ENCODE measurements at regions not wholly inside any gene's neighbourhood (a gene's known extent, or its start where the extent isn't known, plus 50 kb on each side); places are given as distances from the start of the nearest gene placed in this dataset.

DNA sequence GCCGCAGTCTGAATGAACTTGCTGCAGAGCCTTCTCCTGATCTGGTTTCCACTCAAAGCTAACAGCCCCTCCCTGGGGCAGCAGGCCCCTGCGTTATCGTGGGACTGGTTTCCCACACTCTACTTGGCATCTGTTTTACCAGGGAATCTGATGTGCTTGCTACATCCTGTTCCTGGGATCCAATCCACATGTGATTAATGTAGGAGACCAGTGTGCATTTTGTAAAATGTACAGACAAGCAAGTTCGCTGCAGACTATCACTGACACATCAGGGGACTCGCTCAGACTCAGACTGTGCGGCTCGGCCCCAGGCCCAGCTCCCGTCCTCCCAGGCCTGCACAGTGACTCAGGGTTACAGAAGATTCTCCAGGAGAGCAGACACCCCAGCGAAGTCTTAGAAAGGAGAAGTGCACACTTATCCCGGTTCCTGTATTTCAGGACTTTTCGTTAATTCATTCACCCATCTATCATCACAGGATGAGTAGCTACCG, 340.1 kb downstream of the MATN1 start:
- DNase-seq (ENCODE audit: low read depth in 2 of 3, low spot score in 1 of 3): no peak

DNA sequence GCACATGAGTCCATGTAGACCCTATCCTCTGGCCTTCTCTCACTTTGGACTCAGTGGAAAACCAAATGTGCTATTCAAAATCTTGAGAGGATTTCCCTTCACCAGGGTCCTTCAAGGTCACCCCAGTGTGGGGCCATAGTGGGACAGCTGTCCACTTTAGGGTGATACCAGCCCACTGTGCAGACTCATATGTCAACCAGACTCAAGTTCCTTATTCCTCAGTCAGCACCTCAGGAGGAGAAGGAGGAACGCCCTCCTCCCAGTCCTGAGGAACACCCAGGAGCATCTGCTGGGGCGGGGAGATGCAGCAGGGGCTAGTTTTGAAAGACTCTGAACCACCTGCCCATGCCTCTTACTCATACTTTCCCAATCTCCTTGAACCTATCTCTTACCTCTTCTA, 340.9 kb downstream of the MATN1 start:
- no peak for DNase-seq (ENCODE audit: low read depth in 2 of 3, low spot score in 1 of 3)

DNA sequence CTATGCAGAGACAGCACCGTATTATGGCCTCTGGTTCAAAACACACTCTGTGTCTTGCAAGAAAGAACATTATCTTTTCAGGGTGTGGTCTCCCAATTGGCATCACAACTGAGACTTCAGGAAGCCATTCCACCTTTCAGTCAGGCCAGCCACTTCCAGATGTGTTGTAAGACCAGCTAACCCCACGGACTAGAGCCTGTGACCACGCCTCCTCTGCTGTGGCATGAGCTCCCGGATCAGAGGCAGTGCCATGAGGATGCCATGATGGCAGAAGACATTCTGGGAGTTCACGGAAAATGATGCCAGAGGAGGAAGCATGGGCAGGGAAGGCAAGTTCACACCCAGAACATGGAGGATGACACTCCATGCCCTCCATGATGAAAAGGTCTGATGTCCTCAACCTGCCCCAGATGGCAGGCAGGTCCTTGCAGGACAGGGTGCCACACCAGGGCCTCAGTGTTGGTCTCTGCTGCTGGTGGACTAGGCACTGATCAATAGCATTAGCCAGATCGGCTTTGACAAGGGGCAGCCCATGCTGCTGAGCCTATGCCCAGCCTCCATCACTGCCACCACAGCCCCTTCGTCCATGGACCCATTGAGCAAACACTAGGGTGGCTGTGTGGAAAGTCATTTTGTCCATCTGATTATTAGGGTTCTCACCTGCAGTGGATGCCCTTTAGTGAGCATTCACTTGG, 341.6 kb downstream of the MATN1 start:
- no peak for DNase-seq (ENCODE audit: low read depth in 2 of 3, low spot score in 1 of 3)

DNA sequence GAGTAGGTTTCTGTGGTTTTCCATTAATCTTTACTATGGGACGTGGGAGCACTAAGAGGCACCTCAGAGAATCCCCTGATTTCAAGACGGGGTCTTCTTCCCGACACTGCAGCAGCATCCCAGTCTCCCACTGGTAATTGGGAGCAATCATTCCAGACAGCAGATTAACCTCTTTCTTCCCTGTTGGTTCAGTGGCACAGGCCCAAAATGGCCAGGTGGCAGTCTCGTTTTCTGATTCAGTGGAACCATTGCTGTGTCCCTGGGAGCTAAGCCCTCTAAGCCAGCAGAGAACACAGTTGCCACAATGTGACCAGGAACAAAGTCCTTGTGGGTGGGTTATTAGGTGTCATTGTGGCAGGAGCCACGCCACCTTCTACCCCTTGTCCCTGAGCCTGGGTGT, 342.1 kb downstream of the MATN1 start:
- DNase-seq (ENCODE audit: low read depth in 2 of 3, low spot score in 1 of 3): no peak

DNA sequence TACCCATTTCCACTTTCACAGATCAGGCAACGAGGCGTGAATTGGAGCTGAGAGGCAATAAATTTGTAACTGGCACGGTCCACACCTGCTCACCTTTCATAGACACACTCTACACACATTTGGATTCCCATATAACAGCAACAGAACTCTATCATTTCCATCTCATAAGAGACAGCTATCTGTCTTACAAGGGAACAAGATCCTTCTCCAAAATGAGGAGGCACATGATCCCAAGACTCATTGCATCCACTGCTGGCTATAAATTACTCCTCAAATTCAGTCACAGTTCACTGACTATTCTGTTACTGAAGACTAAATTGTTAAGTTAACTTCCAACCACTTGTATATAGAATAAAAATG, 342.8 kb downstream of the MATN1 start:
- DNase-seq (ENCODE audit: low read depth in 2 of 3, low spot score in 1 of 3): no peak

DNA sequence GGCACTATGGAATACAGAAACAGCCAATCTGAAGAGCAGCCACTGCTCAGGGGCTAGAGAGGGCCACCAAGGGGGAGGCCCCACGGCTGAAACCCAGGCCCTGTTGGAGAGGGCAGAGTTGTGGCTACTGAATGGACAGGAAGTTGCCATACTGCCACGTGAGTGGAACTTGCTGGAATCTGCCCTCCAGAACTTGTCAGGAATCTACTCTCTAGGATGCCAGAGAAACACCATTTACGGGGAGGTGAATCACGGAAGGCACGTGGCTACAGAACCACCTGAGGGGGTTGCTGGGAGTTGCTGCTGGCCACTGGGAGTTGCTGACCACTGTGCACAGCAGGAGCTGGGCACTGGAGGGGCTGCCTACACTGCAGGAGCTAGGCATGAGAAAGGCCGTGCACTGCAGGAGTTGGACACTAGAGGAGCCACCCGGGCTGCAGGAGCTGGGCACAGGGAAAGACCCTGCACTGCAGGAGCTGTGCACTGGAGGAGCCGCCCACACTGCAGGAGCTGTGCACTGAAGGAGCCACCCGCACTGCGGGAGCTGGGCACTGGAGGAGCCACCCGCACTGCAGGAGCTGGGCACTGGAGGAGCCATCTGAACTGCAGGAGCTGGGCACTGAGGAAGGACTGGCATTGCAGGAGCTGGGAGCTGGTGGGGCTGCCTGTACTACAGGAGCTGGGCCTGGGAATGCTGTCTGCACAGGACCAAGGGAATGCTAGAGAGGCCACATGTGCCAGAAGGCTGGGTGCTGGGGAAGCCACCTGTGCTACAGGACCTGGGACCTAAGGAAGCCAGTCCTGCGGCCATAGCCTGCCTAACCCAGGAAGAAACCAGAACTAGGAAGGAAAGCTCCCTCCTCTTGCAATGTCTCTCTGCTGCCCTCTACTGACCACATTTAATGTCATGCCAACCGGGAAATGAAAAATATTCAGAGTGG, 343.4 kb downstream of the MATN1 start:
- peak; percentile 2 to 59 (median 17) for DNase-seq (ENCODE audit: low read depth in 2 of 3, low spot score in 1 of 3)

DNA sequence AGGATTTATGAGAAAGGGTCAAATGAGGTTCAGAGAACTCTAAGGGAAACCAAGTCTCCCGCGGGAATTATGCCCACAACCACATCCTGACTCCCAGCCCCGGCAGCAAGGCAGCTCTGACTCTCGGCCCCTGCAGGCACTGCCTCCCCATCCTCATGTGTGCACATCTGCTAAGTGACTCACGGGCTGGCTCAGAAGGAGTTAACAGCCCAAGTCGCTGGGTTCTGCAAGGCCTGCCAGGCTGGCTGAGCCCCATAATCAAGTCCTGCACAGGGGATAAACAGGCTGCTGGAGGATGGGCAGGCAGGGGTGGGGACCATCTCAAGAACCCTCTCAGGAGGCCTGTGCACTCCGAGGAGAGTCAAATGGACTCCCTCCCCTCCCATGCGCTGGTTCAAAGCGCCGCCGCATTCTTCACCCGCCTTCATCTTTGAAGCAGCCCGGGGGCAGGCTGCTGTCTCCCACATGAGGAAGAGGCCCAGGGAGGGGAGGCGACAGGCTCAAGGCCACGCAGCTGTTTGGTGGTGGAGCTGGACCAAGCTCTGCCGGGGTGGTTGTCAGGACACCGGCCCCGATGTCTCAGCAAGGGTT, 344.3 kb downstream of the MATN1 start:
- no peak for DNase-seq (ENCODE audit: low read depth in 2 of 3, low spot score in 1 of 3)

DNA sequence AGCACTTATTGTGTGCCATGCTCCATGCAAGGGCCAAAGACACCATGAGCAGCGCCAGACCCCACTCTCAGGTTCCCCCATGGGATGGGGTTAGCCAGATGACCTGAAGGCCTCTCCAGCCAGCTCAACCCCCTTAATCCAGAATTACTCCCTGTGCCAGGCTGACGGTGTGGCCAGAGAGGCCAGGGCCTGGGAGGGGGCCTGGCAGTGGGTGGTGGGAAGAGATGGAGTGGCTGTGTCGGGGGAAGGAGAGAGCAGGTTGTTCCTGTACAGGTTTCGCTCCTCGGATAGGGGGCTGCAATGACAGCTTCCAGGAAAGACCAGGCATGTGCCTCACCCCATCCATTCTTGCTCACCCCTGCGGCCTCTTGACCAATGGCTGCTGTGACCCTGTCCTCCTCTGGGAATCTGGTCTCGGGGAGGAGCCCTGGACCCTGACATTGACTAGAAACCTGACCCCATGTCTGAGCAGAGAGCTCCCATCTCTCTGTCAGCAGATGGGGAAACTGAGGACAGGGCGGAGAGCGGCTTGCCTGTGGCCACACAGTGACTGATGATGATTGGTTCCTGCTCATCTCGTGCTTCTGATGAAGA, 345.3 kb downstream of the MATN1 start:
- DNase-seq (ENCODE audit: low read depth in 2 of 3, low spot score in 1 of 3): no peak

DNA sequence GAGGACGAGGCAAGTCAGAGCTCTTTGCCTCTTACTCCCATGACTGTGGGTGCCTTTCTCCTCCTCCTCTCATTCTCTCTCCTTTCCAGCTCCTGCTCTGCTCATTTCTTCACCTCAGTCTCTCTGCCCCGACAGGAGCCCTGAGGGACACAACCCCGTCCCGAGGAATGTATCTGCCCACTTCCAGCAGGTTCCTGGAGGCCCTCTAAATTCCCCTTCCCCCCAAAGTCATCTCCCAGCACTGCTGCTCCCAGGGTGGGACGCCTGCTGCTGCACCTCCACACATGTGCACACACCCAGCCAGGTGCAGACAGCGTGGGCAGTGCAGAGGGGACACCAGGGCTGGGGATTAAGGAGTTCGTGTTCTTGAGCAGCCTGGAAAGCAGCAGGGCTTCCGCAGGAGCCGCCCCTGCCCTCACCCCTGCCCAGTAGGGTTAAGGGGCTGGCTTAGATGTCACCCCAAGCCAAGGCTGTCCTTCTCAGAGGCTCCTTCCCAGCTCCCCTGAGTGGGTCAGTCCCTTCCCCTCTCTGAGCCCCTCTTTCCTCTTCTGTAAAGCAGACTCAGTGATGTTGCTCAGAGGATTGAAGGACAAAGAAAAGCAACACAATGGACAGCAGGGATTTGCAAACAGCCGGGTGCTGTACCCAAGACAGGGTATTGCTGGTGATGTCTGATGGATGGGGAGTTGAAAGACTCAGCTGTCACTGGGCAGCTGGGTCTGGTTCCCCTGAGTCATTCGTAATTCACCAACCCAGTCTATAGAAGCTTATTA, 346.0 kb downstream of the MATN1 start:
- no peak for DNase-seq (ENCODE audit: low read depth in 2 of 3, low spot score in 1 of 3)

DNA sequence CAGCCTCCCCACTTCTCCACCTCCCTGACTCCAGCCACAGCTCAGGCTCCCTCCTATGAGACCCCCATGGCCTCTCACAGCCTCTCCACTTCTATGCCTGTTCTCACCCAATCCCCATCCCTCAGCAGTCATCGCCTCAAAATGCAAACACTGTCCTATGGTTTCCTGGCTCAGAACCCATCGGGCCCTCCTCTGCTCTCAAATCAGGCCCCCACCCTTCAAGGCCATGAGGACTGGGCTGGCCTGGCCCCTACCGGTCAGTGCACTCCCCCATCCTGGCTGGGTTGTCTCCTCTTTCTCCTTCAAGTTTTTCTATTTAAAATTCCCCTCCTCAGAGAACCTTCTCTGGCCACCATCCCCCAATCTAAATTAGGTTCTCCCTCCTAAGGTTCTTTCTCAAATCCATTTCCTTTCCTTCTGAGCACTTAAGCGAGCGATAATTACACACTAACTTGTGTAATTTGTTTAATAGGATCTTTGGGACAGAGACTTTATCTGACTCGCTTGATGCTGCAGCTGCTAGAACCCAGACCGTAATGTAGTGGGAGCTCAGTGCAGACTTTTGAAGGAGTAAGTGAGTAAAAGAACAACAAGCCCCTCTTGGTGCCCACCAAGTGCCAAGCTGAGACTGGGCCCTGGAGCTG, 347.2 kb downstream of the MATN1 start:
- DNase-seq (ENCODE audit: low read depth in 2 of 3, low spot score in 1 of 3): no peak

DNA sequence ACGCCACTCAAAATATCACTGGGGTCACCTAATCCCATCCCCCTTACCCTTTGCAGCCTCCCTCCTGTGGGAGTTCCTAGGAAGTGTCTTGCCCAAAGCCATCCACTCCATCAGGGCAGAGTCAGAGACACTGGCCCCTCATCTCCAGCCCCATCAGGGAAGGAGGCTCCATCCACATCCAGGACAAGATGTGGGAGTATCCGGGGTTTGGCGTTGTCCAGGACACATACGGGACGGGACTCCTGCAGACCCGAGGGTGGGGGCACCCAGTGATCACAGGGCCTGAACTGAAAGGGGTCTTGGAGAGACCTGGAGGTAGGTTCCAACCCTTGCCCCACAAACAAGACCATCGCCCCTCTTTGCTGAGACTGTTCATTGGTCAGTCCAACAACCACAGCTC, 348.2 kb downstream of the MATN1 start:
- no peak for DNase-seq (ENCODE audit: low read depth in 2 of 3, low spot score in 1 of 3)

DNA sequence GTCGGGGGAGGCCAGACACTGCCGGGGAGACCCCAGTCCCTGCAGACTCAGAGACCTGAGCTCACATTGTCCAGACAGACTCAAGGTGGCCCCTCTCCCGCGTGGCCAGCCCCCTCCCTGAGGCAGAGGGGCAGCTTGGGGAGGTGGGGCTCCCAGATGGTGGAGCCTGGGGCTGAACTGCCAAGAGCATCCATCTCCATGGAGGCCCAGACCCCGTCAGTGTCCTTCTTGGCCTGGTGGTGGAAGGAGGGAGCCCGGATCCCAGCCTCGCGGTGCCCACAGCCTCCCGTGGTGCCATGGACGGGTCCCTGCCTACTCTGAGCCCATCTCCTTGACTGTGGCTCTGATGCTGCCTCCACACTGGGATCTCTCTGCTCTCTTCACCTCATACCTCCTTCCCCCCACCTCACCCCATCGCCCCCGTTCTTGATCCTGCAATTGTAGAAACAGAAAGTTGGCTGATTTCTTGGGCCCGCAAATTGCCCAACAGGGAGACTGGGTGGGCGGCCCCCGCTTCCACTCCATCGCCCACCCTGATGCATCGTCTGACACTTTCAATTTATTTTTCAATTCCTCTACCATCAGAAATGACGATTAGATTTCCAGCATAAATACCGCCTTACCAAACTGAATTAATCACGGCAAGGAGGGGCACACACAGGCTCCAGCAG, 348.9 kb downstream of the MATN1 start:
- no peak for DNase-seq (ENCODE audit: low read depth in 2 of 3, low spot score in 1 of 3)

DNA sequence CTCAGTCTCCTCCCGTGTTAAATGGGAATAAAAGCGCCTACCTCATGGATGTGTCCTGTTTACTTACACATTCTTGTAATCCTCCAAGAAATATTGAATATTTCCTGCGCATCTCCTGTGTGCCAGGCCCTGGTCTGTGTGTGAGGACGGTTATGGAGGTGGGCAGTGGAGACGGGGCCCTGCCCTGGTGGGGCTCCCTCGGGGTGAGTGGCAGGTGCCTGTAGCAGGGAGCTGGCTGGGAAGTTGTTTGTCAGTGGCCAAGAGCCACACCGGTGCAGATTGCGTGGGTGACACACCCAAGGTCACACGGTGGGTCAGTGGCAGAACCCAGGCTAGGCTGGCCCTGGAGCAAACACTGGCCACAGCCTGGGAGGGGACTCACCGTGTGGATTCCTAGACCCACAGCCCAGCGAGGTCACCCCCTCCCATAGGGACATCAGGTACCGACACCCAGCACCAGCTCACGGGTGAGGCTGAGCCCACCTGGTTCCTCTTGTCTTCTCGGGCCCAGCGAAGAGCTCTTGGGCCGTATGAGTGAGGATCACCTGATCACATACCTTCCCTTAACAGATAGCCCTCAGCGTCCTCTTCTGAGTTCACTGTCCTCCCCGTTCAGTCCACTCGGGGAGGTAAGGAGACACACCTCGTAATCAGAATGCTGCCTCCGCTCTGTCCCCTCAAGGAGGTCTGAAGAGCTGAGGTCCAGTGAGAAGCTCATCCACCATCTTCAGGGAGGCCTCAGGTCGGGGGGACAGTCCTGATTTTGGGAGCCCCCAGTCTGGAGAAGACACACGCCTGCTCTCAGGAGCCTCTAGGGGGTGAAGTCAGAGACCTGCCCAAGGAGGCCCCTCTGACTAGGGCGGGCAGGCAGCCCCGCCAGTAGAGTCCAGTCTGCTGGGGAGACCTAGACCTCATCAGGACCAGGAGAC, 349.6 kb downstream of the MATN1 start:
- no peak for DNase-seq (ENCODE audit: low read depth in 2 of 3, low spot score in 1 of 3)

DNA sequence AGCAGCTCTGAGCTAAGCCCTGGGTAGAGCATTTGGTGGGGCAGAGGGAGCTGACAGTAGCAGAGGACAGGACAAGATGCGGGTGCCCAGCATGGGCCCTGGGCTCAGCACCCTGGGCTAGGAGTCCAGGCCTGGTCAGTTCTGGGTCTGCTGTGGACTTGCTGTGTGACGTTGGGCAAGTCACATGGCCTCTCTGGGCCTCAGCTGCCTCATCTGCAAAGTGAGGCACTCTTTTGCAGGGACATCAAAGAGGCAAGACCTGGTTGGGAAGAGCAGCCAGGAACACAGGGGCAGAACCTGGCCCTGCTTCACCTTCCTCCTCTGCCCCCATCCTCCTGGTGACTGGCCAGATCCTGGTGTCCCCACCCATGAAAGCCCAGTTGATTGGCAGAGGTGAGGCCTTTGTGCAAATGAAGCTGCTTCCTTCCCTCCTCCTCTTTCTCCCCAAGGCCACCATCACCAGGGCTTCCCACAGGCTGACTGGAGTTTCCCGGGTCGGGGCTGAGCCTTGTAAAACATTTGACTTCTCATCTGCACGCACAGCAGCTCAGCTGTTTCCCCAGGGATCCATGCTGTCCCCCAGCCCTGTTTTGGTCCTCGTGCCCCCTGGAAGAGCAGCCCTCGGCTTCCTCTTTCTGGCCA, 350.5 kb downstream of the MATN1 start:
- DNase-seq (ENCODE audit: low read depth in 2 of 3, low spot score in 1 of 3): no peak

DNA sequence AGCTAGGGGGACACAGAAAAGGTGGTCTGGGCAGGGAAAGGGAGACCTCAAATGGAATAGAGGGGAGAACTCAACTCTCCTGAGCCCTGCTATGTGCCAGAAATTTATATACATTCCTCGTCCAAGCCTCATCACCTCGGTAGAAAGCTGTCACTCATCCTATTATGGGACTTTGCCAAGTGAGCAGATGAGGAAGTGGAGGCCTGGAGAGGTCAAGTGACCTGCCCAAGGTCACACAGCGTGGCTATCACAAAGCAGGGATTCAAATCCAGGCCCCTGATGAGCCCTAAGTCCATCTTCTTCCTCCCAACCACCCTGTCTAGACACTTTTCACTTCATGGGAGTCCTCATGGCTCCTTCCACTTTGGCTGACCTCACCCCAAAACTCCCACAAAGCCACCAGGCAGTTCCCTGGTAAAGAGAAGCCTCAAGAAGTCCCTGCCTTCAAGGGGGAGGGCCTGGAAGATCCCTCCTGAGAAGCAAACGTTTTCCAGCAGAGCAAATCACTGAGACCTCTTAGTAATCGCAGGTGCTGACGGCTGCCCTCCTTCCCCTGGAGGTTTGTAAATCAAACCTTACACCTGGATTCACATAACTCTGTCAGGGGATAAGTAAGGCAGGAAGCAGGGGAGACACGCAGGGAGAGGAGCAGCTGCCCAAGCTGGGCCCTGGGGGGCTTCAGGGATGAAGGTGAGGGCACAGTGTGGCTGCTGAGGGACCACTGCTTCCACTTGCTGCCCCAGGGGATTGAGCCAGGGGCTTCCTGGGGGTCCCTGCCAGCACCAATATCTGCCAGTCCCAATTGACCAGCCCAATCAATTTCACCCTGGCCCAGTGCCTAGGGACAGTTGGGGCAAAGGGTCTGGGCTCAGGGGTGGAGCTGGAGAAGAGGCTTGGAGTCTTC, 351.2 kb downstream of the MATN1 start:
- no peak for DNase-seq (ENCODE audit: low read depth in 2 of 3, low spot score in 1 of 3)

DNA sequence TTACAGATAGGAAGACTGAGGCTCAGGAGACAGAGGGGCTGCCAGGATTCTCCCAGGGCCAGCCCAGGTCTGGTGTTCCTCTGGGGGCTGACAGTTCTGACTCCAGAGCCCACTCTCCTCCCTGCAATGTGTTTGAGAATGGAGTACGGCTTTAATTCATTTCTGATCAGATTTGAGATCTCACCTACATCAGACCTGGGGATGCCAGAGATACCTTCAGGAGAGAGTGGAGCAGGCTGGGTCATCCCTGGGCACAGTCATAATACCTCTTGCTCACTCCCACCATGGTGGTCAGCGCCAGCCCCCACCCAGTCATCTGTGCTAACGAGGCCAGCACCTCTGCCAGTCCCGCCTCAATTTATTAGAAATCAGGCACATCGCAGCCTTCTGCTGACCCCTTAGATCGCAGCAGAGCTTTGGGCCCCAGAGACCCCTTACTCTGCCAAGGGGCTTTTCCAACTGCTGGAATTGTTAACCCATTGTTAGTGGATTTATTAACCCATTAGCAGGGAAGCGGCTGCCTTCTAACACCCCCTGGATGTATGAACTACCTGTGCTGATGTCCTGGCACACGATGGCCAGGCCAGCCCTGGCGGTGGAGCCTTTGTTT, 352.1 kb downstream of the MATN1 start:
- no peak for DNase-seq (ENCODE audit: low read depth in 2 of 3, low spot score in 1 of 3)

Measured in stimulated activated CD4-positive, alpha-beta T cell treated with anti-CD3 and anti-CD28 coated beads, Interleukin-12 subunit alpha, Interleukin-12 subunit beta, amount 100 ng/mL, for 48 hours (primary cell).